Fibroblast of skin of left quadriceps (primary cell): ENCODE measurements at regions not wholly inside any gene's neighbourhood (a gene's known extent, or its start where the extent isn't known, plus 50 kb on each side); places are given as distances from the start of the nearest gene placed in this dataset.
"Not testable (repeated sequence)": the region's sequence is repeated elsewhere in the genome, so short reads cannot be mapped to it uniquely, and the experiment has no call there.

ENCODE experiments used
- DNase-seq, 2 experiments: peaks; one replicate each; pipeline ENCODE4 v3.0.0-alpha.2; 2013; ENCODE audit warnings: low read depth in 2 of 2

- no peak for DNase-seq
Measured at GRCh38 chr2:35562488-35562887, 793.1 kb upstream of the CRIM1 start.

DNA sequence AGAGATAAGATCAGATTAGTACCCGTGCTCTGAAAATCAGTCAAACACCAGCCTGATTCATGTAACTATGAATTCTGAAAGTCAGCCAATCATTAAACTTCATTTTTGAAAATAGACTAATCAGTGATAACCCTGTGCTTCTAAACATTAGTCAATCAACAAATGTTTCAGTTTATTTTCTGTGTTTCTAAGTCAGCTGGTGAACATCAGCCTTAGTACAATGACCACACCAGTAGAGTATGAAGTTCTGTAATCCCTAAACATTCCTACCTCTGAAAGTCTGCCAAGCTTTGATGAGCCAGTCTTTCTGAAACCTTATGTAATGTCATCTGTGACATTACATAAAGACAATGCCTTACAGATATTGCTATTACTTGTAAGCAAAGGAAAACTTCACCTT is 807.4 kb upstream of the CRIM1 start:
- DNase-seq: no peak

DNA sequence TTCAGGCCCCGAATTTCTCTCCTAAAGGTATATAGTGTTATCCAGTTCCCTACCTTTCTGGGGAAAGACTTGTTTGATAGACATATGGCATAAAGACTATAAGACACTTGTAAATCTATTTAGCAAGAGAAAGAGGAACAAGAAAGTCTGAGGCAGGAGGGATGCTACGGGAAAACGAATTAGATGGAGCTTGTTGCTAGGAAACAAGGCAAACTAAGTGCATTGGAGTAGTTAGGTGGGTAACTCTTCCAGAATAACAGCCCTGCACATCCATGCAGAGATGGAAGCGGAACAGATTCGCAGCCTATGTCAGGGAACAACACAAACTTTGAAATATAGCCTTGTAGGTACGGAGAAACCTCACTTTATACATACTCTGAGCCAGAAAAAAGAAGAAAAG is 810.3 kb upstream of the CRIM1 start:
- no peak for DNase-seq

DNA sequence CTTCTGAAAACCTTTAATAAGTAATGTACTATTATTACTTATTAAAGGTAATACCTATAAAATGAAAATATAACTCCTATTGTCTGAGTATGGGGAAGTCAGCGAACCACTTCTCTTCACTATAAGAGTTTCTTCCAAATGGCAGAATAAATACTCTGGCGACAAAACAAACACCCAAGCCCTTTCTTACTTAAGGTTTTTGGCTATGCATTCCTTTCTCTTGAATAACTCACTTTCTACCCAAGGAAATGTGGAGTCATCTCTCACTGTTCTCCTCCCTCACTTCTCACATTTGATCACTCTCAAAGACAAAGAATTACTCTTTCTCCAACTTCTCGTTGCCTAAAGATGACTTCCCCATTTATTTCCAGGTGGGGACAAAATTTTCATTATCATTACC is 816.8 kb upstream of the CRIM1 start:
- DNase-seq: no peak

DNA sequence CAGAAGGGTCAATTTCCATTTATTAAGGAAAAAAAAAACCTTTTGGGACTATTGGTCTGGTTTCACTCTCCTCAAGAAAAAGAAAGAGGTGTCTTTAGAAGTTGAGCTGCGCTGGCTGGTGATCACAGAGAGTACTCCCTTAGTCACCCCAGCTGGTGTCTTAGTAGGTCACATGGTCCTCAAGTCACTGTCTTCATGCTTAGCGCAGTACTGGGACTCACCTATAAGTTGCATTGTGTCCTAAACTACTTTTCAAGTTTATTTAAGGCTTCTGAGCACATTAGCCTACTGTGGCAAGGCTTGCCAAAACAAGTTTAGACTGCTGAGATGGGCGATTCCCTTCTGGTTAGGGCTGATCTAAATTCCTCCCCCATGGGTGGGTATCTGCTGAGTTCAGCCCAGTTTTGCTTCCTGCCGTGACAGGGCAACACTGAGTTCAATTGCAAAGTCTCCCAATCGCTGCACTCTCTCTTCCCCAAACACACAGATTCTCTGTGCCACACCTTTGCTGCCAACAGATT is 824.9 kb upstream of the CRIM1 start:
- DNase-seq: no peak

DNA sequence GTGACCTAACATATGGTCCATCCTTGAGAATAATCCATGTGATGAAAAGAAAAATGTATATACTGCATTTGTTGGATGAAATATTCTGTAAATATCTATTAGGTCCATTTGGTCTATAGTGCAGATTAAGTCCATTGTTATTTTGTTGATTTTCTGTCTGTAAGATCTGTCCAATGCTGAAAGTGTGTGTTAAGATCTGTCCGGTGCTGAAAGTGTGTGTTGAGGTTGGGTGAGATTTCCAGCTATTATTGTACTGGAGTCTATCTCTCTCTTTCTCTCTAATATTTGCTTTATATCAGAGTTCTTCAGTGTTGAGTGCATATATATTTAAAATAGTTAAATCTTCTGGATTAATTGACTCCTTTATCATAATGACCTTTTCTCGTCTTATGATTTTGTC is 828.8 kb upstream of the CRIM1 start:
- DNase-seq: no peak

- DNase-seq: no peak
Measured at GRCh38 chr2:35522450-35522849, 833.1 kb upstream of the CRIM1 start.

DNA sequence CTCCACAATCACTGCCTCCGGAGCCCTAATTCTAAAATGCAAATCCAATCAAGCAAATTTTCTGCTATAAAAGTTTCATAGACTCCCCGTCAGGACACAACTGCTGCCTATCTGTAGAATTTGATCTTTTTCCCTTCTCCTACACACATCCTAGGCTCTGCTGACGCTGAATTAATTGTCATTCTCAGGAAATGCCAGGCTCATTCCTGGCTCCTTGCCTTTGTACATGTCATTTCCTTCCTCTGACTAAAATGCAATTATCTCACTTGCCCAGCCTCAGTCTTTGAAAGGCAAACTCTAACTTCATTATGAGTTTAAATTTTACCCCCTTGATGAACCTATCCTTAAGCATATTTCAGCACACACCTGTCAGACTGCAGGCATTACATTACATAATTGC is 844.9 kb upstream of the CRIM1 start:
- DNase-seq: no peak

- DNase-seq: no peak
Measured at GRCh38 chr2:35508601-35509000, 847.0 kb upstream of the CRIM1 start.

DNA sequence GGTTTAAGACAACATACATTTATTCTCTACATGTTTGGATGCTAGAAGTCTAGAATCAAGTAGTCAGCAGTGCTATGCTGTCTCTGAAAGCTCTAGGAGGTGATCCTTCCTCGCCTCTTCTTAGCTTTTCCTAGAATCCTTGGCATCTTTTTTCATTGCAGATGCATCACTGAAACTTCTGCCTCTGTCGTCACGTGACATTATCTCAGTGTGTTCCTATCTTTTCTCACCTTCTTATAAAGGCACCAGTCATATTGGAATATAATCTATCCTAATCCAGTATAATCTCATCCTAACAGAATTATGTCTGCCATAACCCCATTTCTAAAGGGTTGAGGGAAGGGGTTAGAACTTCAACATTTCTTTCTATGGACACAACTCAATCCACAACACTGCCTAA is 851.2 kb upstream of the CRIM1 start:
- DNase-seq: no peak

DNA sequence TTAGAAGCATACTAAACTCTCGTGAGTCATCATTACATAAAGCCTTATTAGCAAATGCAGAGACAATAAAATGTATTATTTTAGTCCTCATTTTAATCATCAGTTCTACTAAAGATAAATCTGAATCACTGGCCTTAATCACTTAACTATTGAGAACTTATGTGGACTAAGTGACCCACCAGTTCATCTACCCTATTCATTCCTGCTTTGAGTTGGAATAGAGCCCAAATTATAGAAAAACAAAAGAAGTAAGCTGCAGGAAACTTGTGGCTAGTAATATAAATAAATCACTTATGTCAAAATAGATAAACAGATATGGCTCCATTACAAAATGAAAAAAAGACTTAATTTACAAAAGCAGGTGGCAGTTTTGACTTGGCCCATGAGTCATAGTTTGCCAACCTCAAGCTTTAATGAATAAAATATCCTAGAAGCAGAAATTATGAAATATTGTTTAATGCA is 851.8 kb upstream of the CRIM1 start:
- DNase-seq: no peak

DNA sequence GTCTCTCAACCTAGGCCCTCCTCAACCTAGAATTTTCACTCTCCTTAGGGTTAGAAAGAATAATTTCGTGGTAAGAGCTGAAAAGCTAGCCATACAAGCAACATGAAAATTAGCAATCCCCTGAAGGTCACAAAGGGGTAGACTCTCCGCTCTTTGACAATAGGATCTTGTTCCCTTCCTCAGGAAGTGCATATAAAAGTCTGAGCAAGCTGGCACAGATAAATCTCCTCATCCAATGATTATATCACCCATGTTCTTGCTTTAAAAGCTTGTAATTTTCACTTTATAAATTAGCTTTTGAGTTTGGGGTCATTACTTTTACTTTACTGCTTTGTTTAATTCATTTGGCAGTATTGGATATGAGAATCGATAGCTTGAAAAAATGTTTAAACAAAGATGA is 852.3 kb upstream of the CRIM1 start:
- DNase-seq: no peak

DNA sequence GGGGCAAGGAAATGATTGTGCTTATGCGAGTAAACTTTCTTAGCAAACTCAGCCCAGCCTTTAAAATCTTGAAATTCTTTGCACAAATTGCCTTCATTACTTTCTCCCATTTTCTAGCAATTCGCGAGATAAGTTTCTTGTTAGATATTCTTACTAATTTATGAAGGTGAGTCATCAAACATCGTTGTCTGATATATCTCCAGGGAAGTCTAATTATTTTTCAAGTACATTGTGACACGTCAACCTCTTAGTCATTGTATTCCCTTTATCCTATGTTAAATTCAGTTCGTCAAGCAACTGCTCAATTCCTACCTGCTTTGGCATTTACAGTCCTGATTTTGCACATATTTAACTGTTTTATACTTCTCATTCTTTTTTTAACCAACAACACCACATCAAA is 854.5 kb upstream of the CRIM1 start:
- no peak for DNase-seq

DNA sequence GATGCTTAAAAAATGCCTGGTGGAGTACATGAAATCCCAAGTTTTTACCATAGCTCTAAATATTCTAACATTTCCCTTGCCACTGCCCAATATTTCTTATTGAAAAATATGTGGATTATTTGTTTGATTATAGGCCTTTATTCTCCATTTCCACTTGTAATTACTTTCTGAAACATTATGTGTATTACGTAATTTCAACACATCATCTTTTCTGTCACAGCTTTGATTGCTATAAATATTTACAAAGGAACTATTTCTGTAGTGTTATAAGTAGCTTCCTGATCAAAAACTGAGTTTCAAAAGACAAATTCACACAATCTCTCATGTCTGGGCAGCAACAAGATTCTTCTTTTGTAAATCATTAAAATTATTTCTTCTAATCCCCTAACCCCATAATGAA is 859.6 kb upstream of the CRIM1 start:
- no peak for DNase-seq

- no peak for DNase-seq
Measured at GRCh38 chr2:35495182-35495581, 860.4 kb upstream of the CRIM1 start.

DNA sequence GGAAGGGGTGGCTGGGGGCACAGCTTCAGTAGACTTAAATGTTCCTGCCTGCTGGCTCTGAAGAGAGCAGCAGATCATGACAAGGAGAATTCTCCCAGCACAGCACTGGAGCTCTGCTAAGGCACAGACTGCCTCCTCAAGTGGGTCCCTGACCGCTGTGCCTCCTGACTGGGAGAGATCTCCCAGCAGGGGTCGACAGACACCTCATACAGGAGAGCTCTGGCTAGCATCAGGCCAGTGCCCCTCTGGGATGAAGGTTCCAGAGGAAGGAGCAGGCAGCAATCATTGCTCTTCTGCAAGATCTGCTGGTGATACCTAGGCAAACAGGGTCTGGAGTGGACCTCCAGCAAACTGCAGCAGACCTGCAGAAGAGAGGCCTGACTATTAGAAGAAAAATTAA is 877.5 kb upstream of the CRIM1 start:
- DNase-seq: not testable (repeated sequence)

DNA sequence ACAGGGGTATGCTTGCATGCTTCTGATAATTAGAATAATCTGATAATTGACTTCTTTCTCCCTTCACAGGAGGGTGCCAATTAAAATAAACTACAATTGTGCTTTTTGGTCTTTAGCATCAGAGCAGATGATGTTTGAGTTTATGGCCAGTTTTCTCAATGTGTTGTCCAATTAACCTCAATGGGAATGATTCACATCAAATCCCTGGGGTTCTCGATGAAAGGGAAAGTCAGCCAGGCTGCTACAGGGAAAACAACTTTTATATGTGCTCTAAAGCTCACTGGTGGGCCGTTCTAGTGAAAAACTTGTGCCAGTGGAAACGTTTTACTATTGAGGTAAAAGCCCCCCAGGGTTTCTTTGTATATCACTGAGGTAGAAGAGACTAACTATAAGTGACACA is 887.3 kb upstream of the CRIM1 start:
- no peak for DNase-seq

- no peak for DNase-seq
Measured at GRCh38 chr2:35463805-35464596, 891.6 kb upstream of the CRIM1 start.

DNA sequence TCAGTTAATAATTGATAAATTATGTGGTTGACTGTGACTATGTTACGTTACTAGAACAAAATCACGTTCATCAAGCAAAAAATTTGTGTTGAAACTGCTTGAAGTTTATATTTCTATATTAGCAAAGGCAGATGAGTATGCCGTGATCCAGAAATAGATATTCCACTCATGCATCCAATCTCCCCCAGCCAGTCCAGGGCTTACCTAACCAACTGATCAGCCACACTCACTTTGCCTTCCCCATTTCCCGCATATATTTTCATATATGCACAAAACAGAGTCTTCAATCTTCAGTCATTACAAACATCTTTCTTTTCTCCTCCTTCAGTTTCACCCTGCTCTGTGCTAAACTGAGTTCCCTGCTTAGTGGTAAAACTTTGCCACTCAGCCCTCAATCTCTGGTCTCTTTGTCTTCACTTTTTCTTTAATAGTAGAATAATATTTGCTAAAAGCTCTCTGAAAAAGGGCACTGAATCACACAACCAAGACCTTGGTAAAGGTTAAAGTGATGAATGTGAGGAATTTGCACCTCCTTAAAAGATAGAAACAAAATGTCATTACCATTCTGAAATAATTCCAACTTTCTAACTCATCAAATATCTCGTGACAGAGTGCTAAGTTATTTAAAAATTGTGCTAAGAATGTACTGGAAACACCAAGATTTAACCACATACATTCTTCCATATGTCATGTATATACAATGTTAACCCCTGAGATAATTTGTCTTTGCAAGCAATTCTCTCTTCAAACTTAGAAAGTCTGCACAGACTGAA is 893.2 kb upstream of the CRIM1 start:
- DNase-seq: peak; percentile 33 to 43

- no peak for DNase-seq
Measured at GRCh38 chr2:35461406-35461805, 894.2 kb upstream of the CRIM1 start.

DNA sequence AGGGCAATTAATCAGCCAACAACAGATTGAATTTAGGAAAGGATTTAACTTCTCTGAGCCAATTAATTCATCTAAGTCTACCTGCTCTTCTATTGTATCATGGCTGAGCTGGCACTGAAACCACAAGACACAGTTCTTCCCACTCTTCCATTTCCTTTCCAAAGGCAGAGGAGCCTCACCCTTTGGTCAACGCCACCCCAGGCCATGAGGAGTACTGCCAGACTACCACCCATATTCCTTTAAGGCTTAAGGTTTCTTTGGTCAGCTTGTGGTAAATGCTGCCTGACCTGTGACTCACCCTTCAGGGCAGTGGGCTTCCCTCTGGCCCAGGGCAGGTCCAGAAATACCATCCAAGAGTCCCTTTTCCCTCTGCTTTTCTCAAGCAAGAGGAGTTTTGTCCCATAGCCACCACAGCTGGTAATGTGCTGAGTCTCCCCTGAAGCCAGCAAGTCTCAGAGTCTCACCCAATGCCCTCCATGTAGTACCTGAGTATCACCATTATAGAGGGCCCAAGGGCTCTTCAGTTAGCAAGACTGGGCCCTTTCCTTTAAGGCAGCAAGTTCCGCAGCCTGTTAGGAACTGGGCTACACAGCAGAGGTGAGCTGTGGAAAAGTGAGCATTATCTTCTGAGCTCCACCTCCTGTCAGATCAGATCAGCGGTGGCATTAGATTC is 900.5 kb upstream of the CRIM1 start:
- DNase-seq: no peak

GRCh38 chr2:35447821-35448220 is 907.8 kb upstream of the CRIM1 start:
- no peak for DNase-seq

GRCh38 chr2:35447215-35447614 is 908.4 kb upstream of the CRIM1 start:
- no peak for DNase-seq
